Glutamatergic neuron (in vitro differentiated cells): ENCODE measurements at regions not wholly inside any gene's neighbourhood (a gene's known extent, or its start where the extent isn't known, plus 50 kb on each side); places are given as distances from the start of the nearest gene placed in this dataset.

Source experiments
- DNase-seq: peaks from one replicate; pipeline ENCODE4 v3.0.0; 2022
- H3K27ac Mint-ChIP-seq: one replicate; pipeline ENCODE4 v1.8.0; 2020; ENCODE audit warnings: mild to moderate bottlenecking, mixed read lengths, inconsistent platforms; ENCODE audit not compliant: unreplicated experiment
- H3K27me3 Mint-ChIP-seq: one replicate; pipeline ENCODE4 v1.8.0; 2020; ENCODE audit warnings: mild to moderate bottlenecking, moderate library complexity, mixed read lengths, inconsistent platforms; ENCODE audit not compliant: unreplicated experiment
- H3K36me3 Mint-ChIP-seq: one replicate; pipeline ENCODE4 v1.8.0; 2020; ENCODE audit warnings: mild to moderate bottlenecking, mixed read lengths, inconsistent platforms; ENCODE audit not compliant: unreplicated experiment
- H3K4me1 Mint-ChIP-seq: one replicate; pipeline ENCODE4 v1.8.0; 2020; ENCODE audit warnings: mild to moderate bottlenecking, low read depth, mixed read lengths, inconsistent platforms; ENCODE audit not compliant: unreplicated experiment
- H3K4me3 Mint-ChIP-seq: one replicate; pipeline ENCODE4 v1.8.0; 2020; ENCODE audit warnings: mild to moderate bottlenecking, mixed read lengths, inconsistent platforms; ENCODE audit not compliant: unreplicated experiment
- H3K9me3 Mint-ChIP-seq: one replicate; pipeline ENCODE4 v1.8.0; 2020; ENCODE audit warnings: mild to moderate bottlenecking, moderate library complexity, mixed read lengths, inconsistent platforms; ENCODE audit not compliant: unreplicated experiment
- TF ChIP-seq, protein P1 (sequence below): fragments of 200-600 bp; sonication (generic); IDR thresholded peaks from one replicate; pipeline ENCODE4 v1.5.0; 2021; ENCODE audit not compliant: partially characterized antibody, unreplicated experiment

DNA sequence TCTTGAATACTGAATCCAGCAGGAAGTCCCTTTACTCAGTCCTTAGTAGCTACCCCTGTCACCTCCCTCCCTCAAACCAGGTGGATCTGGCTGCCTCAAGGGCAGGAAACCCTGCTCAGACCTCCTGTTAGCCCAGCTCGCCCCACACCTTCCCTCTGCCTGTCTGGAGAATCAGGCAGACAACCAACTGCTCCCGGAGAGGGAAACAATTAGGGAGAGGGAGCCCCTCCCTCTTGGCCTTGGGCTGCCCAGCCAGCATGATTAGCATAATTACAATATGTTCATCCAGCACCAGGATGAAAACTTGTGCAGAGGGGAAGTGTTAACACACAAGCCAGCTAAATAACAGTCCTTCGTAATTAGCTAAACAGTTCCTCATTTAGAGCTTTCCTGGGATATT, 185.5 kb downstream of the C1D start:
- Mint-ChIP-seq H3K27ac (no peak overlapping the region), H3K4me1 (peaks cover 8% of the 10 kb centered on the region), H3K4me3 (no peak overlapping the region), H3K9me3 (peaks cover 3% of the 10 kb centered on the region), H3K36me3 (no peaks in the 10 kb centered on the region), H3K27me3 (no peaks in the 10 kb centered on the region)
- TF ChIP-seq, protein P1, sequence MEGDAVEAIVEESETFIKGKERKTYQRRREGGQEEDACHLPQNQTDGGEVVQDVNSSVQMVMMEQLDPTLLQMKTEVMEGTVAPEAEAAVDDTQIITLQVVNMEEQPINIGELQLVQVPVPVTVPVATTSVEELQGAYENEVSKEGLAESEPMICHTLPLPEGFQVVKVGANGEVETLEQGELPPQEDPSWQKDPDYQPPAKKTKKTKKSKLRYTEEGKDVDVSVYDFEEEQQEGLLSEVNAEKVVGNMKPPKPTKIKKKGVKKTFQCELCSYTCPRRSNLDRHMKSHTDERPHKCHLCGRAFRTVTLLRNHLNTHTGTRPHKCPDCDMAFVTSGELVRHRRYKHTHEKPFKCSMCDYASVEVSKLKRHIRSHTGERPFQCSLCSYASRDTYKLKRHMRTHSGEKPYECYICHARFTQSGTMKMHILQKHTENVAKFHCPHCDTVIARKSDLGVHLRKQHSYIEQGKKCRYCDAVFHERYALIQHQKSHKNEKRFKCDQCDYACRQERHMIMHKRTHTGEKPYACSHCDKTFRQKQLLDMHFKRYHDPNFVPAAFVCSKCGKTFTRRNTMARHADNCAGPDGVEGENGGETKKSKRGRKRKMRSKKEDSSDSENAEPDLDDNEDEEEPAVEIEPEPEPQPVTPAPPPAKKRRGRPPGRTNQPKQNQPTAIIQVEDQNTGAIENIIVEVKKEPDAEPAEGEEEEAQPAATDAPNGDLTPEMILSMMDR: no peak
- DNase-seq: peak; percentile 20

DNA sequence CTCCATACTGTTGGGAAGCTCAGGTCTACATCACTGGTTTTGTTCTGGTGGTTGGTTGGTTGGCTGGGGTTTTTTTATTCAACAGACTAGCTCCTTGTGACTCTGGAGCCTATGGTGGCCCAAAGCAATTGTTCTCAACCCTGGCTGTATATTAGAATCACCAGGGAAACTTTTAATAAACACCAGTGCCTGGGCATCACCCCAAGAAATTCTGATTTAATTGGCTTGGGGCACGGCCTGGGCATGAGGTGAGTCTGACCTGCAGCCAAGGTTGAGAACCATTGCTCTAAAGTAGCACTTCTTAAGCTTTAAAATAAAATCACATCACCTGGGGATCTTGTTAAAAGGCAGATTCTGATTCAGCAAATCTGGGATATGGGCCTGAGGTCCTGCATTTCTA, 184.1 kb downstream of the C1D start:
- peaks cover 8% of the 10 kb centered on the region for H3K4me1 Mint-ChIP-seq
- TF ChIP-seq, protein P1: no peak
- no peak overlapping the region for H3K4me3 Mint-ChIP-seq
- H3K27me3 Mint-ChIP-seq: no peaks in the 10 kb centered on the region
- DNase-seq: no peak
- H3K27ac Mint-ChIP-seq: no peak overlapping the region
- H3K9me3 Mint-ChIP-seq: peaks cover 3% of the 10 kb centered on the region
- no peaks in the 10 kb centered on the region for H3K36me3 Mint-ChIP-seq

DNA sequence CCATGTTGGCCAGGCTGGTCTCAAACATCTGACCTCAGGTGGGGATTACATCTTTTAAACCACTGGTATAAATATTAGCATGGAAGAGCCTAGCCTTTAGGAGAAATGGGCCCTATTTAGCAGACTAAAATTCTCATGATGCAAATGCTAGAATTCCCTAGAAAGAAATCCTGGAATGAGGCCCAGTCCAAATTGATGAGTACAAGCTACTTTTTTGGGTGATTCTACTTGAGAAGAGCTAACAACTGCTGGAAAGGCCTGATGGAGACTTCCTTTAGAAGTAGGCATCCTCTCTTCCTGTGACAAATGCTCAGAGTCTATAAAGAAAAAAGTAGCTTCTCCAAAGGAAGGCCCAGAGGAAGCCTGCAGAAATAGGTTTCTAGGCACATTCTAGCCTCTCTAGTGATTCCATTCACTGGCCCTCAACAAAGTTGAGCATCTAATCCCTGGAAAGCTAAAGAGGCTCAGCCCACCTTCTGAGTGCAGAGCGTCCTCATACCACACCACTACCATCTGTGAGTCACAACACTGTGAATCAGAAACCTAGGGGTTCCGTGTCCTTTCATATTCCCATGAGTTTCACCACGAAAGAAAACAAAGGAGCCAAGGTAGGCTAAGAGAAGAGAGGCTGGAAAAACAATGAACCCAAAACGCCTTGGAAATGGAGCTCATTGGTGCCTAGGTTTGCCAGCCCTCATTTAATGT, 183.1 kb downstream of the C1D start:
- H3K9me3 Mint-ChIP-seq: peaks cover 3% of the 10 kb centered on the region
- TF ChIP-seq, protein P1: no peak
- no peak overlapping the region for H3K27ac Mint-ChIP-seq
- no peaks in the 10 kb centered on the region for H3K27me3 Mint-ChIP-seq
- no peak overlapping the region for H3K4me3 Mint-ChIP-seq
- H3K36me3 Mint-ChIP-seq: no peaks in the 10 kb centered on the region
- H3K4me1 Mint-ChIP-seq: peaks cover 8% of the 10 kb centered on the region
- DNase-seq: no peak

DNA sequence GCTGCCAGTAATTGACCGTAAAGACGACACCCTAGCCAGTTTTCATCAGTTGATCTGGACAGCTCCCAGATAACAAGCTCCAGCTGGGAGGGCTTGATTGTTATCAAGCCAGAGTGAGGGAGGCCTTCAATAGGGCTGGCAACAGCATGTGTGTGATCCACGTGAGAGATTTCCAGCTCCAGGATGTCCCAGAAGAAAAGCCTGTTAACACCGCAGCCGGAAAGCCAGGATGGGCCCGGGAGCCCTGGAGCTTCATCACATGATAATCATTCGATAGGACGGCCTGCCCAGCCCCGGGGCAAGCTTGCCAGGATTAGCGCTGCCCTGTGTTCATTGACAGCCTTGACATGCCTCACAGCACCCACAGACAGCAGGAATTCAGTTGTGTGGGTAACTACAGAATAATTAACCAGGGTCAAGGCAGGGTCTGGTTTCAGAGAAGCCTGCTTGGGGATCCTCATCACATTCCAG, 182.5 kb downstream of the C1D start:
- Mint-ChIP-seq H3K27me3 (no peaks in the 10 kb centered on the region), H3K27ac (no peak overlapping the region), H3K4me1 (peaks cover 8% of the 10 kb centered on the region), H3K36me3 (no peaks in the 10 kb centered on the region), H3K9me3 (peaks cover 3% of the 10 kb centered on the region), H3K4me3 (no peak overlapping the region)
- DNase-seq: no peak
- TF ChIP-seq, protein P1: no peak

DNA sequence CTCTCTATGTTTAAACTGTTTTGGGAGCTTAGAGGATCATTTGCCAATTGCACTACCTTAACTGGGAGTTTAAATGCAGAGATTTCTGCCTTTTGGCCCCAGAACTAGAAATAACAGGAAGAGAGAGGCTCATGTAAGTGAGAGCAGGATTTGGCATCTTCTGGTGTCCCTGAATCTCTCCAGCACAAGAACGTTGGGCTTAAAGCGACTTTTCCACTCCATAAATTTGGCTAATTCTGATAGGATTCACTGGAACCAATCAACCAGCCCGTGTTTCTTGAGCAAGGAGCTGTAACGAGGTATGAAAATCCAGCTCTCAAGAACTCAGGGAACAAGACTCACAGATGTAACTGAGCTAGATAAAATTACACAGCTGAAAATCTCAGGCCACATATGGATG, 181.0 kb downstream of the C1D start:
- Mint-ChIP-seq H3K27me3 (no peaks in the 10 kb centered on the region), H3K9me3 (peaks cover 1% of the 10 kb centered on the region), H3K4me1 (peaks cover 8% of the 10 kb centered on the region), H3K36me3 (no peaks in the 10 kb centered on the region), H3K4me3 (no peak overlapping the region), H3K27ac (no peak overlapping the region)
- DNase-seq: no peak
- TF ChIP-seq, protein P1: no peak
